HCT116 (cell line): ENCODE measurements at regions not wholly inside any gene's neighbourhood (a gene's known extent, or its start where the extent isn't known, plus 50 kb on each side); places are given as distances from the start of the nearest gene placed in this dataset.

ENCODE experiments used
- ATAC-seq: fragments of 200-7000 bp; cut with Tn5 transposase; 2 replicates; pipeline ENCODE4 v1.9.1; 2020; ENCODE audit warnings: mild to moderate bottlenecking, moderate library complexity
- BruUV-seq: library from RNA; stranded (reverse); fragments of 400-500 nt; replicated peaks from 2 replicates; lab custom pipeline; 2021; lab: Mats Ljungman, UMichigan
- CTCF ChIA-PET: fragments of 300-600 bp; sonication (Branson Sonifier 250); formaldehyde crosslinking; loops from one replicate; lab custom pipeline; 2021; ENCODE audit warnings: antibody characterized with exemption; lab: Charles Lee
- POLR2A ChIA-PET: fragments of 300-600, 350-600 bp; sonication (Branson Sonifier 250); formaldehyde crosslinking; loops from one replicate; lab custom pipeline; 2021; ENCODE audit warnings: antibody characterized with exemption; lab: Charles Lee
- RAD21 ChIA-PET, 2 experiments: fragments of 300-600 bp; sonication (Branson Sonifier 250); formaldehyde crosslinking; loops; one replicate each; lab custom pipeline; 2023; ENCODE audit warnings: low total read pairs in 2 of 2; ENCODE audit not compliant: uncharacterized antibody in 2 of 2, unreplicated experiment in 2 of 2, low non-redundant PET in 1 of 2; lab: Charles Lee
- DNase-seq: peaks from one replicate; pipeline ENCODE4 v3.0.0-alpha.2; 2010; ENCODE audit warnings: low read depth, low spot score
- H2AFZ ChIP-seq: fragments of 200-600 bp; shearing (Covaris generic), sonication (generic); 2 replicates; pipeline ENCODE4 v1.6.1; 2017; ENCODE audit warnings: low read depth, mixed run types, mixed read lengths, antibody characterized with exemption, low read length; ENCODE audit not compliant: poor library complexity, severe bottlenecking
- H3K27ac ChIP-seq: 2 replicates; pipeline ENCODE4 v1.5.1; 2012; ENCODE audit warnings: low read depth, low read length
- H3K27me3 ChIP-seq: fragments of 200-600 bp; sonication (generic); 2 replicates; pipeline ENCODE4 v1.6.1; 2016; ENCODE audit warnings: mixed run types, low read length, mixed read lengths; ENCODE audit not compliant: insufficient read depth
- H3K36me3 ChIP-seq, 2 experiments: fragments of 200-500 bp in 1 of 2; fragments of 200-600 bp in 1 of 2; sonication (Bioruptor generic) in 1 of 2; sonication (generic) in 1 of 2; 2 replicates each; pipeline versions ENCODE4 v1.5.1 to v1.6.1; 2014 to 2016; ENCODE audit warnings: low read length in 2 of 2, inconsistent platforms in 1 of 2, mixed read lengths in 1 of 2, mixed run types in 1 of 2; ENCODE audit not compliant: insufficient read depth in 2 of 2, control insufficient read depth in 1 of 2
- H3K4me1 ChIP-seq, 2 experiments: fragments of 200-600 bp in 1 of 2; sonication (generic) in 1 of 2; 2 replicates each; pipeline versions ENCODE4 v1.5.1 to v1.6.1; 2012 to 2017; ENCODE audit warnings: low read length in 2 of 2, inconsistent platforms in 1 of 2, mild to moderate bottlenecking in 1 of 2, mixed read lengths in 1 of 2, mixed run types in 1 of 2, moderate library complexity in 1 of 2; ENCODE audit not compliant: insufficient read depth in 2 of 2, control insufficient read depth in 1 of 2
- H3K4me2 ChIP-seq: fragments of 200-600 bp; sonication (generic); 2 replicates; pipeline ENCODE4 v1.6.1; 2017; ENCODE audit warnings: mixed run types, low read length, mixed read lengths
- H3K4me3 ChIP-seq, 2 experiments: fragments of 200-600 bp in 1 of 2; sonication (generic) in 1 of 2; replicated peaks in 1 of 2; 2 replicates each; pipeline ENCODE4 v1.5.1; 2011 to 2016; ENCODE audit warnings: low read length in 2 of 2, control low read depth in 1 of 2, low read depth in 1 of 2, mild to moderate bottlenecking in 1 of 2, mixed read lengths in 1 of 2, mixed run types in 1 of 2
- H3K79me2 ChIP-seq: fragments of 200-600 bp; sonication (generic); 2 replicates; pipeline ENCODE4 v1.6.1; 2017; ENCODE audit warnings: mild to moderate bottlenecking, mixed run types, low read length, moderate library complexity, mixed read lengths; ENCODE audit not compliant: insufficient read depth
- H3K9ac ChIP-seq: fragments of 200-600 bp; sonication (generic); 2 replicates; pipeline ENCODE4 v1.6.1; 2016; ENCODE audit warnings: low read length, mixed read lengths
- H3K9me2 ChIP-seq: fragments of 200-600 bp; sonication (generic), shearing (Covaris generic); 2 replicates; pipeline ENCODE4 v1.6.1; 2017; ENCODE audit warnings: mixed run types, mild to moderate bottlenecking, moderate library complexity; ENCODE audit not compliant: insufficient read depth
- H3K9me3 ChIP-seq, 2 experiments: fragments of 200-500 bp in 1 of 2; fragments of 200-600 bp in 1 of 2; sonication (Bioruptor generic) in 1 of 2; sonication (generic) in 1 of 2; 2 replicates each; pipeline ENCODE4 v1.6.1; 2014 to 2017; ENCODE audit warnings: low read length in 2 of 2, mixed read lengths in 2 of 2, inconsistent platforms in 1 of 2, low read depth in 1 of 2, mild to moderate bottlenecking in 1 of 2, mixed run types in 1 of 2, moderate library complexity in 1 of 2; ENCODE audit not compliant: control insufficient read depth in 1 of 2, insufficient read depth in 1 of 2
- H4K20me1 ChIP-seq: fragments of 200-600 bp; sonication (generic), shearing (Covaris generic); 2 replicates; pipeline ENCODE4 v1.6.1; 2017; ENCODE audit warnings: mixed run types, mild to moderate bottlenecking, moderate library complexity; ENCODE audit not compliant: insufficient read depth
- EGR1 ChIP-seq: IDR thresholded peaks from 2 replicates; pipeline ENCODE4 v1.6.1; 2012; ENCODE audit warnings: low read depth
- EZH2 ChIP-seq: fragments of 200-600 bp; sonication (generic); IDR thresholded peaks from 2 replicates; pipeline ENCODE4 v1.6.1; 2017; ENCODE audit warnings: antibody characterized with exemption, mixed run types
- EZH2phosphoT487 ChIP-seq: fragments of 200-600 bp; IDR thresholded peaks from 2 replicates; pipeline ENCODE4 v1.6.1; 2018; ENCODE audit warnings: antibody characterized with exemption, borderline replicate concordance
- POLR2A ChIP-seq: IDR thresholded peaks from 2 replicates; pipeline ENCODE4 v1.7.0; 2011; ENCODE audit warnings: borderline replicate concordance; ENCODE audit not compliant: insufficient read depth, insufficient read length; ENCODE audit errors: extremely low read depth
- RAD21 ChIP-seq: IDR thresholded peaks from 2 replicates; pipeline ENCODE4 v1.6.1; 2012; ENCODE audit warnings: low read depth, mild to moderate bottlenecking
- SP1 ChIP-seq: IDR thresholded peaks from 2 replicates; pipeline ENCODE4 v1.6.1; 2012; ENCODE audit warnings: low read depth
- TCF7L2 ChIP-seq: IDR thresholded peaks from 2 replicates; pipeline ENCODE4 v1.7.0; 2011; ENCODE audit warnings: borderline replicate concordance, inconsistent platforms; ENCODE audit not compliant: insufficient read depth, insufficient read length; ENCODE audit errors: extremely low read depth
- YY1 ChIP-seq: IDR thresholded peaks from 2 replicates; pipeline ENCODE4 v1.6.1; 2011; ENCODE audit warnings: low read length, low read depth, moderate library complexity, mild to moderate bottlenecking; ENCODE audit not compliant: insufficient replicate concordance; ENCODE audit errors: extremely low read depth
- intact Hi-C: fragments of 100-400 bp; cut with micrococcal nuclease; formaldehyde crosslinking; loops from 2 replicates; pipeline ENCODE4 v1.10.0; 2022
- TF ChIP-seq, protein P1 (sequence below), 3 experiments: fragments of 200-600 bp in 1 of 3; sonication (generic) in 1 of 3; IDR thresholded peaks in 2 of 3; conservative IDR thresholded peaks in 1 of 3; 2 replicates each; pipeline ENCODE4 v1.5.1; 2012 to 2017; ENCODE audit warnings: low read depth in 2 of 3, low read length in 2 of 3, antibody characterized with exemption in 1 of 3, borderline replicate concordance in 1 of 3, control low read depth in 1 of 3, mild to moderate bottlenecking in 1 of 3, mixed read lengths in 1 of 3, mixed run types in 1 of 3, moderate library complexity in 1 of 3; ENCODE audit not compliant: insufficient read depth in 1 of 3

DNA sequence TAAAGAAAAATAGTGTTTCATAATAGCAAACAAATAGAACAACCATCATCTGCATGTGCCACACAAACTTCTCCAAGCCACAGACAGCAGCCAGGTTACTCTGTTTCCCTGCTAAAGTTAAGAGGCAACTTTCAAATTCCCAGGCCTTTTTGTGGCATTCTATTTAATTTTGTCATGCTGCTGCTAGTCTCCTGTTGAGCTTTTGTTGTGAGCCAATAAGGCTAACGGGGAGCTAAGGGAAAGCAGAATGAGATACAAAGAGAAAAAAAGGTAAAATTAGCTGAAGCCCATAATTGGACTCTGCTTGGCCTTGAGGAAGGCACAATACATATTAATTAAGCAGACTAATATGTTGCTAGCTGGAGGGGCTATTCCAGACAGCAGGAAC is 74.7 kb upstream of the GNAO1 start:
- Histone ChIP-seq H4K20me1 (no peaks in the 10 kb centered on the region), H3K79me2 (no peaks in the 10 kb centered on the region), H3K4me3 (no peak overlapping the region), H3K27me3 (peaks cover 43% of the 10 kb centered on the region), H3K4me2 (no peak overlapping the region), H3K9me2 (no peaks in the 10 kb centered on the region), H3K4me1 (no peaks in the 10 kb centered on the region), H3K36me3 (no peaks in the 10 kb centered on the region), H3K9ac (no peak overlapping the region), H3K27ac (no peak overlapping the region), H3K9me3 (no peaks in the 10 kb centered on the region), H2AFZ (no peak overlapping the region)
- RAD21 ChIA-PET, result no interaction called here
- intact Hi-C loops, result no loop called here
- no peak for DNase-seq
- POLR2A ChIA-PET, result no interaction called here
- TF ChIP-seq EGR1 (no peak), RAD21 (no peak), TCF7L2 (no peak), POLR2A (no peak), YY1 (no peak), SP1 (no peak), EZH2phosphoT487 (no peak), EZH2 (no peak)
- TF ChIP-seq, protein P1, sequence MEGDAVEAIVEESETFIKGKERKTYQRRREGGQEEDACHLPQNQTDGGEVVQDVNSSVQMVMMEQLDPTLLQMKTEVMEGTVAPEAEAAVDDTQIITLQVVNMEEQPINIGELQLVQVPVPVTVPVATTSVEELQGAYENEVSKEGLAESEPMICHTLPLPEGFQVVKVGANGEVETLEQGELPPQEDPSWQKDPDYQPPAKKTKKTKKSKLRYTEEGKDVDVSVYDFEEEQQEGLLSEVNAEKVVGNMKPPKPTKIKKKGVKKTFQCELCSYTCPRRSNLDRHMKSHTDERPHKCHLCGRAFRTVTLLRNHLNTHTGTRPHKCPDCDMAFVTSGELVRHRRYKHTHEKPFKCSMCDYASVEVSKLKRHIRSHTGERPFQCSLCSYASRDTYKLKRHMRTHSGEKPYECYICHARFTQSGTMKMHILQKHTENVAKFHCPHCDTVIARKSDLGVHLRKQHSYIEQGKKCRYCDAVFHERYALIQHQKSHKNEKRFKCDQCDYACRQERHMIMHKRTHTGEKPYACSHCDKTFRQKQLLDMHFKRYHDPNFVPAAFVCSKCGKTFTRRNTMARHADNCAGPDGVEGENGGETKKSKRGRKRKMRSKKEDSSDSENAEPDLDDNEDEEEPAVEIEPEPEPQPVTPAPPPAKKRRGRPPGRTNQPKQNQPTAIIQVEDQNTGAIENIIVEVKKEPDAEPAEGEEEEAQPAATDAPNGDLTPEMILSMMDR (IDR thresholded peaks at IDR 0.05 in 2 of 3, conservative IDR thresholded peaks at IDR 0.05 in 1 of 3; ENCODE audit: borderline replicate concordance in 1 of 3, insufficient read depth in 1 of 3, low read depth in 2 of 3, low read length in 2 of 3), result no peak
- BruUV-seq, result no TSS peak
- CTCF ChIA-PET, result no interaction called here
- no peak for ATAC-seq
